ENCODE measurements at regions not wholly inside any gene's neighbourhood (a gene's known extent, or its start where the extent isn't known, plus 50 kb on each side); places are given as distances from the start of the nearest gene placed in this dataset.

GRCh38 chrX:106499473-106499872 is 112.3 kb upstream of the RADX start:
- no peak for DNase-seq (ENCODE audit: low read depth)
- no peak for TF ChIP-seq CTCF (IDR thresholded peaks at IDR 0.05; ENCODE audit: low read length, missing control alignments)
- H3K4me3 ChIP-seq (replicated peaks; ENCODE audit: low read depth, low read length), result no peak overlapping the region

GRCh38 chrX:106510713-106511403 is 100.9 kb upstream of the RADX start:
- H3K4me3 ChIP-seq (replicated peaks; ENCODE audit: low read depth, low read length), result no peak overlapping the region
- no peak for DNase-seq (ENCODE audit: low read depth)
- TF ChIP-seq CTCF (IDR thresholded peaks at IDR 0.05; ENCODE audit: low read length, missing control alignments), result no peak

All from fibroblast of pulmonary artery (primary cell).